GM23338 (cell line): ENCODE measurements at regions not wholly inside any gene's neighbourhood (a gene's known extent, or its start where the extent isn't known, plus 50 kb on each side); places are given as distances from the start of the nearest gene placed in this dataset.

Experiments
- ATAC-seq: fragments of 200-7000 bp; cut with Tn5 transposase; 3 replicates; pipeline ENCODE4 v1.9.1; 2020
- DNase-seq: peaks from one replicate; pipeline ENCODE4 v3.0.0-alpha.2; 2015; ENCODE audit warnings: low spot score
- H2AFZ ChIP-seq: fragments of 200-600 bp; sonication (generic); 2 replicates; pipeline ENCODE4 v1.8.0; 2016; ENCODE audit warnings: antibody characterized with exemption, mild to moderate bottlenecking, moderate library complexity
- H3F3A ChIP-seq: fragments of 200-600 bp; sonication (generic); replicated peaks from 2 replicates; pipeline ENCODE4 v1.8.0; 2017; ENCODE audit warnings: antibody characterized with exemption, mixed run types, low read depth
- H3K27ac ChIP-seq: fragments of 200-600 bp; sonication (generic); 2 replicates; pipeline ENCODE4 v1.6.1; 2016; ENCODE audit warnings: low read depth
- H3K27me3 ChIP-seq: fragments of 200-600 bp; sonication (generic); 2 replicates; pipeline ENCODE4 v1.8.0; 2016; ENCODE audit warnings: mild to moderate bottlenecking, mixed run types, moderate library complexity; ENCODE audit not compliant: insufficient read depth
- H3K36me3 ChIP-seq: fragments of 200-600 bp; sonication (generic); 2 replicates; pipeline ENCODE4 v1.8.0; 2016; ENCODE audit warnings: mild to moderate bottlenecking; ENCODE audit not compliant: insufficient read depth
- H3K4me1 ChIP-seq: fragments of 200-600 bp; sonication (generic); 2 replicates; pipeline ENCODE4 v1.8.0; 2016; ENCODE audit warnings: mild to moderate bottlenecking, moderate library complexity; ENCODE audit not compliant: insufficient read depth
- H3K4me2 ChIP-seq: fragments of 200-600 bp; sonication (generic); 2 replicates; pipeline ENCODE4 v1.7.1; 2017; ENCODE audit warnings: mixed run types
- H3K4me3 ChIP-seq: fragments of 200-600 bp; sonication (generic); 2 replicates; pipeline ENCODE4 v1.6.1; 2016; ENCODE audit warnings: mixed run types
- H3K79me2 ChIP-seq: fragments of 200-600 bp; sonication (generic); replicated peaks from 2 replicates; pipeline ENCODE4 v1.8.0; 2017; ENCODE audit warnings: mild to moderate bottlenecking; ENCODE audit not compliant: insufficient read depth
- H3K9me2 ChIP-seq: fragments of 200-600 bp; sonication (generic); 2 replicates; pipeline ENCODE4 v1.8.0; 2017; ENCODE audit not compliant: insufficient read depth
- H4K20me1 ChIP-seq: fragments of 200-600 bp; sonication (generic); replicated peaks from 2 replicates; pipeline ENCODE4 v1.8.0; 2017; ENCODE audit warnings: mild to moderate bottlenecking; ENCODE audit not compliant: insufficient read depth
- H3K27ac Mint-ChIP-seq: 2 replicates; pipeline ENCODE4 v1.8.0; 2020; ENCODE audit warnings: inconsistent platforms, mild to moderate bottlenecking, moderate library complexity, mixed read lengths
- H3K27me3 Mint-ChIP-seq: 3 replicates; pipeline ENCODE4 v1.8.0; 2022; ENCODE audit warnings: low read depth, mild to moderate bottlenecking, moderate library complexity, mixed read lengths, inconsistent platforms; ENCODE audit not compliant: insufficient read depth, poor library complexity
- H3K36me3 Mint-ChIP-seq: 3 replicates; pipeline ENCODE4 v1.8.0; 2021; ENCODE audit warnings: low read depth, mild to moderate bottlenecking, inconsistent platforms, moderate library complexity, mixed read lengths
- H3K4me1 Mint-ChIP-seq: 3 replicates; pipeline ENCODE4 v1.8.0; 2020; ENCODE audit warnings: mild to moderate bottlenecking, inconsistent platforms, mixed read lengths
- H3K4me3 Mint-ChIP-seq: 3 replicates; pipeline ENCODE4 v1.8.0; 2021; ENCODE audit warnings: moderate library complexity, mild to moderate bottlenecking, inconsistent platforms, mixed read lengths
- H3K9me3 Mint-ChIP-seq: 3 replicates; pipeline ENCODE4 v1.8.0; 2020; ENCODE audit warnings: moderate library complexity, mild to moderate bottlenecking, inconsistent platforms, mixed read lengths
- CREB1 ChIP-seq: fragments of 250-450 bp; sonication (Bioruptor Pico); IDR thresholded peaks from 2 replicates; pipeline ENCODE4 v1.5.0; 2020; ENCODE audit warnings: low read depth, mild to moderate bottlenecking, moderate library complexity
- CTCF ChIP-seq, 2 experiments: fragments of 200-600 bp in 1 of 2; sonication (generic) in 1 of 2; conservative IDR thresholded peaks; 2 replicates each; pipeline versions ENCODE4 v1.5.1 to v1.6.1; 2016 to 2017; ENCODE audit warnings: antibody characterized with exemption in 2 of 2, low read depth in 2 of 2, mild to moderate bottlenecking in 2 of 2, moderate library complexity in 1 of 2
- ETS1 ChIP-seq: IDR thresholded peaks from 2 replicates; pipeline ENCODE4 v1.6.1; 2016; ENCODE audit warnings: antibody characterized with exemption
- EZH2 ChIP-seq: fragments of 200-600 bp; sonication (generic); IDR thresholded peaks from one replicate; pipeline ENCODE4 v1.8.0; 2017; ENCODE audit warnings: antibody characterized with exemption, mild to moderate bottlenecking, low read depth; ENCODE audit not compliant: unreplicated experiment
- EZH2phosphoT487 ChIP-seq: fragments of 200-600 bp; sonication (generic); IDR thresholded peaks from one replicate; pipeline ENCODE4 v1.8.1; 2018; ENCODE audit warnings: antibody characterized with exemption; ENCODE audit not compliant: unreplicated experiment
- JUNB ChIP-seq: IDR thresholded peaks from one replicate; pipeline ENCODE4 v1.6.1; 2016; ENCODE audit warnings: antibody characterized with exemption; ENCODE audit not compliant: unreplicated experiment
- NANOG ChIP-seq: IDR thresholded peaks from 2 replicates; pipeline ENCODE4 v1.6.1; 2016; ENCODE audit warnings: antibody characterized with exemption, borderline replicate concordance
- POLR2AphosphoS5 ChIP-seq: IDR thresholded peaks from 2 replicates; pipeline ENCODE4 v1.6.1; 2016; ENCODE audit warnings: antibody characterized with exemption, low read depth
- REST ChIP-seq: IDR thresholded peaks from one replicate; pipeline ENCODE4 v1.6.1; 2018; ENCODE audit warnings: antibody characterized with exemption; ENCODE audit not compliant: unreplicated experiment
- STAT1 ChIP-seq: IDR thresholded peaks from one replicate; pipeline ENCODE4 v1.6.1; 2016; ENCODE audit warnings: antibody characterized with exemption; ENCODE audit not compliant: unreplicated experiment
- ZNF114 ChIP-seq: fragments of 250-450 bp; sonication (Bioruptor Pico); IDR thresholded peaks from 2 replicates; pipeline ENCODE4 v1.5.0; 2020; ENCODE audit warnings: mild to moderate bottlenecking, moderate library complexity
- ZNF331 ChIP-seq: fragments of 250-450 bp; sonication (Bioruptor Pico); IDR thresholded peaks from 2 replicates; pipeline ENCODE4 v1.5.0; 2020; ENCODE audit warnings: low read depth, mild to moderate bottlenecking, moderate library complexity
- ZNF462 ChIP-seq: fragments of 250-450 bp; sonication (Bioruptor Pico); IDR thresholded peaks from 2 replicates; pipeline ENCODE4 v1.5.0; 2020; ENCODE audit warnings: mild to moderate bottlenecking, moderate library complexity

- no peak overlapping the region for H3K27ac Mint-ChIP-seq
- Histone ChIP-seq H3F3A (no peaks in the 10 kb centered on the region), H3K4me3 (no peak overlapping the region), H3K4me2 (no peak overlapping the region), H3K27me3 (no peaks in the 10 kb centered on the region), H3K4me1 (no peaks in the 10 kb centered on the region), H3K27ac (no peak overlapping the region), H3K79me2 (no peaks in the 10 kb centered on the region), H4K20me1 (no peaks in the 10 kb centered on the region), H3K36me3 (no peaks in the 10 kb centered on the region), H3K9me2 (no peaks in the 10 kb centered on the region), H2AFZ (no peak overlapping the region)
- H3K36me3 Mint-ChIP-seq, result no peaks in the 10 kb centered on the region
- DNase-seq, result no peak
- no peak overlapping the region for H3K4me3 Mint-ChIP-seq
- TF ChIP-seq EZH2phosphoT487, result no peak
- TF ChIP-seq ETS1, result no peak
- TF ChIP-seq CREB1 (CRISPR knock-in tag), result no peak
- TF ChIP-seq CTCF (conservative IDR thresholded peaks at IDR 0.05; ENCODE audit: low read depth in 2 of 2), result no peak
- TF ChIP-seq EZH2, result no peak
- no peak for TF ChIP-seq ZNF331 (CRISPR knock-in tag)
- TF ChIP-seq ZNF114 (CRISPR knock-in tag), result no peak
- TF ChIP-seq STAT1, result no peak
- TF ChIP-seq JUNB, result no peak
- no peak for TF ChIP-seq REST
- TF ChIP-seq POLR2AphosphoS5, result no peak
- no peak for TF ChIP-seq ZNF462
- TF ChIP-seq NANOG, result no peak
- H3K27me3 Mint-ChIP-seq, result no peaks in the 10 kb centered on the region
- ATAC-seq, result no peak
- no peaks in the 10 kb centered on the region for H3K9me3 Mint-ChIP-seq
- no peaks in the 10 kb centered on the region for H3K4me1 Mint-ChIP-seq
Measured at GRCh38 chr7:10593080-10593479, 380.6 kb upstream of the PHF14 start.
